ENCODE measurements at regions not wholly inside any gene's neighbourhood (a gene's known extent, or its start where the extent isn't known, plus 50 kb on each side); places are given as distances from the start of the nearest gene placed in this dataset.

DNA sequence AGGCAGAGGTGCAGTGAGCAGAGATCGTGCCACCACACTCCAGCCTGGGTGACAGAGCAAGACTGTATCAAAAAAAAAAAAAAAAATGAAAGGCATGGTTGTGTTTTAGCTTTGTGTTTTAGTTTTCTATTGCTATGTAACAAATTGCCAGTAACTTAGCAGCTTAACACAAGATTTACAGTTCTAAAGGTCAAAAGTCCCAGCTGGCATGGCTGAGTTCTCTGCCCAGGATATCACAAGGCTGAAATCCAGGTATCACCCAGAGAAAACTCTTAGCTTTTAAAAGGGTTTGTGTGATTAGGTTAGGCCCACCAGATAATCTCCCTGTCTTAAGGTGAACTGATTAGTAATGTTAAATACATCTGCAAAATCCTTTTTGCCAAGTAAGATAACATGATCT is 107.7 kb upstream of the YPEL5 start:
- TF ChIP-seq, protein P1, sequence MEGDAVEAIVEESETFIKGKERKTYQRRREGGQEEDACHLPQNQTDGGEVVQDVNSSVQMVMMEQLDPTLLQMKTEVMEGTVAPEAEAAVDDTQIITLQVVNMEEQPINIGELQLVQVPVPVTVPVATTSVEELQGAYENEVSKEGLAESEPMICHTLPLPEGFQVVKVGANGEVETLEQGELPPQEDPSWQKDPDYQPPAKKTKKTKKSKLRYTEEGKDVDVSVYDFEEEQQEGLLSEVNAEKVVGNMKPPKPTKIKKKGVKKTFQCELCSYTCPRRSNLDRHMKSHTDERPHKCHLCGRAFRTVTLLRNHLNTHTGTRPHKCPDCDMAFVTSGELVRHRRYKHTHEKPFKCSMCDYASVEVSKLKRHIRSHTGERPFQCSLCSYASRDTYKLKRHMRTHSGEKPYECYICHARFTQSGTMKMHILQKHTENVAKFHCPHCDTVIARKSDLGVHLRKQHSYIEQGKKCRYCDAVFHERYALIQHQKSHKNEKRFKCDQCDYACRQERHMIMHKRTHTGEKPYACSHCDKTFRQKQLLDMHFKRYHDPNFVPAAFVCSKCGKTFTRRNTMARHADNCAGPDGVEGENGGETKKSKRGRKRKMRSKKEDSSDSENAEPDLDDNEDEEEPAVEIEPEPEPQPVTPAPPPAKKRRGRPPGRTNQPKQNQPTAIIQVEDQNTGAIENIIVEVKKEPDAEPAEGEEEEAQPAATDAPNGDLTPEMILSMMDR (IDR thresholded peaks at IDR 0.05; ENCODE audit: insufficient read depth, low read length): no peak
- no peak for TF ChIP-seq POLR2AphosphoS5 (IDR thresholded peaks at IDR 0.05; ENCODE audit: low read depth)
